ES-I3 (cell line): ENCODE measurements at regions not wholly inside any gene's neighbourhood (a gene's known extent, or its start where the extent isn't known, plus 50 kb on each side); places are given as distances from the start of the nearest gene placed in this dataset.
"Not testable (repeated sequence)": the region's sequence is repeated elsewhere in the genome, so short reads cannot be mapped to it uniquely, and the experiment has no call there.

Experiments used
- H3K36me3 ChIP-seq: 2 replicates; pipeline ENCODE4 v1.6.1; 2013; ENCODE audit warnings: mild to moderate bottlenecking, low read length, control low read depth, moderate library complexity; ENCODE audit not compliant: insufficient read depth
- H3K4me1 ChIP-seq: 2 replicates; pipeline ENCODE4 v1.6.1; 2013; ENCODE audit warnings: mild to moderate bottlenecking, control low read depth, low read length; ENCODE audit not compliant: insufficient read depth
- H3K9ac ChIP-seq: 2 replicates; pipeline ENCODE4 v1.6.1; 2013; ENCODE audit warnings: low read depth, mild to moderate bottlenecking, low read length, moderate library complexity
- H3K9me3 ChIP-seq: 2 replicates; pipeline ENCODE4 v1.6.1; 2013; ENCODE audit warnings: mild to moderate bottlenecking, low read length, moderate library complexity; ENCODE audit not compliant: control insufficient read depth, insufficient read depth

DNA sequence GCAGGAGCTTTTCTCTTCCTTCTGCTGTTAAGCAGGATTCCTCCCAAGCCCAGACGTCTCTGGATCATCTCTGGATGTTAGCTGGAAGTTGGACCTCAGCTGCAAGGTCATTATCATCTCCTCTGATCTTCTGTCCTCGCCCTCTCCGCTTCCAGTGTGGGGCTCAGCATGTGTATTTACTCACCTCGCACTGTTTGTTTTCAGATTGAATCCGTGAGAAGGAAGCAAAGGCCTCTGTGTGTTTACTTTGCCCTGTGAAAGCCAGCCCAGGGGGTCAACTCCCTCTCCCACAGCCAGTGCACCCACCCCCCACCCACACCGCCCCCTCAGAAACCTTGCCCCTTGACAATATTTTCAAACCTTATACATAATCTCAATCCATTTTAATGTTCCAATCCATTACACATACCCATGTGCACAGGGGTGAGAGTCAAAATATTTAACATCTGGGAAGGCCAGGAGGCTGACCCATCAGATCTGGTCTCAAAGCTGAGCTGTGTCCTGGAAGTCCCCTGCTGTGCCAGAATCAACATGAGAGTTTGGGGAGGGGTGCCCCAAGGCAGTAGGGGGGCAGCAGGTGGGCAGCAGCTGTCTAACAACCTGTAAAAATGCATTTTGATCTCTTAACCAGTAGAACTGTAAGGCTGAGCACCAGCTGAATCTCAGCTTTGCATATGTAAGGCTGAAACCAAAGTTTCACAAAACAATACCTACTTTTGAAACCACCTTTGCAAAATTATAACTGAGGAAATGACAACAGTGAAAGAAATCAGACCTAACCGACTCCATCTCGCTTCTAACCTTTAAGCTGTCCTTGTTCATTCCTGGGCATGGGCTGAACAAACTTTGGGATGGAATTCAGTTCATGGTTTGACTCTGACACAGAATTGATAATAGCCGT is 157.9 kb downstream of the ZNF664 start:
- Histone ChIP-seq H3K9ac (no peak overlapping the region), H3K4me1 (peaks cover 12% of the 10 kb centered on the region), H3K9me3 (no peaks in the 10 kb centered on the region), H3K36me3 (no peaks in the 10 kb centered on the region)

DNA sequence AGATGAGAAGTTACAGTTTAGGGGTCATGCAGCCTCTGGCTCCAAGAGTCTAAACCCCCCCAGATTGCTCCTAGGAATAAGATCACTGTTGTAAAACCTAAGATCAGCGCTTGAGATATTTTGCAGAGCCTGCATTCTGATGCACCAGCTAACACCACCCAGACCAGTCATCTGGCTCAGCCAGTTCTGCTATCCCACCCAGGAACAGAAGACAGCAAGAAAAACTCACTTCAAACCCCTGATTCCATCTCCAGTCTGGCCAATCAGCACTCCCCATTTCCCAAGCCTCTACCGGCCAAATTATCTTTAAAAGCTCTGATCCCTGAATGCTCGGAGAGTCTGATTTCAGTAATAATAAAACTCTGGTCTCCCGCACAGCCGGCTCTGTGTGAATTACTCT is 158.6 kb downstream of the ZNF664 start:
- no peaks in the 10 kb centered on the region for H3K36me3 ChIP-seq
- H3K9ac ChIP-seq: no peak overlapping the region
- H3K4me1 ChIP-seq: peaks cover 12% of the 10 kb centered on the region

GRCh38 chr12:124132530-124132929 is 159.5 kb downstream of the ZNF664 start:
- Histone ChIP-seq H3K9ac (no peak overlapping the region), H3K4me1 (peaks cover 12% of the 10 kb centered on the region), H3K36me3 (no peaks in the 10 kb centered on the region), H3K9me3 (peaks cover 7% of the 10 kb centered on the region; the same call in 1 of the 2 replicates)

More for the DNA sequence above, 158.6 kb downstream of the ZNF664 start:
- no peaks in the 10 kb centered on the region for H3K9me3 ChIP-seq

DNA sequence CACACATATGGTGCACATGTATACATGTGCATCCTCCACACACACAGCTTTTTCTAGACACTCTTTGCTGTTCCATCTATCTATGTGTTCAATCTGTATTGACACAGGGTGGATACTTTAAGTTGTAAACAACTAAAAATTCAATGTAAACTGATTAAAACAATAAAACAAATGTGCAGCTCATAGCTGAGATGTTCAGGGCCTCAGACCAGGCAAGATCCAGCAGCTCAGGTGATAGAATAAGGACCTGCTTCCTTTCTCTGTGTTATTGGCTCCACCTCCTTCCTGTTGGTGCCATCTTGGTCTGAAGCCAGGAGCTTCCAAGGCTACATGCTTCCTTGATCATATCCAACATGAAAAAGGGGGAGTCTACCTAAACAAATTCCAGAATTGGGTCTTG is 158.1 kb upstream of the RFLNA start:
- Histone ChIP-seq H3K4me1 (peaks cover 13% of the 10 kb centered on the region), H3K9ac (no peak overlapping the region), H3K9me3 (peaks cover 9% of the 10 kb centered on the region; the same call in 1 of the 2 replicates), H3K36me3 (no peaks in the 10 kb centered on the region)

- peaks cover 23% of the 10 kb centered on the region for H3K9me3 ChIP-seq
- H3K4me1 ChIP-seq: peaks cover 24% of the 10 kb centered on the region
- H3K9ac ChIP-seq: peak overlapping the region; percentile 11; the same call in 1 of the 2 replicates
- H3K36me3 ChIP-seq: no peaks in the 10 kb centered on the region
These were observed 153.9 kb upstream of the RFLNA start for GRCh38 chr12:124140944-124141486.

GRCh38 chr12:124141611-124142010 is 153.3 kb upstream of the RFLNA start:
- H3K9ac ChIP-seq: peak overlapping the region; percentile 11
- H3K4me1 ChIP-seq: peaks cover 24% of the 10 kb centered on the region
- H3K9me3 ChIP-seq: peaks cover 23% of the 10 kb centered on the region
- H3K36me3 ChIP-seq: not testable (repeated sequence)

- H3K4me1 ChIP-seq: peaks cover 26% of the 10 kb centered on the region
- H3K9me3 ChIP-seq: peaks cover 21% of the 10 kb centered on the region
- no peaks in the 10 kb centered on the region for H3K36me3 ChIP-seq
- H3K9ac ChIP-seq: no peak overlapping the region
These were observed 152.4 kb upstream of the RFLNA start for GRCh38 chr12:124142395-124143035.

- Histone ChIP-seq H3K9ac (no peak overlapping the region), H3K36me3 (no peaks in the 10 kb centered on the region), H3K9me3 (peaks cover 19% of the 10 kb centered on the region), H3K4me1 (peaks cover 30% of the 10 kb centered on the region)
These were observed 151.2 kb upstream of the RFLNA start for GRCh38 chr12:124143726-124144125.

DNA sequence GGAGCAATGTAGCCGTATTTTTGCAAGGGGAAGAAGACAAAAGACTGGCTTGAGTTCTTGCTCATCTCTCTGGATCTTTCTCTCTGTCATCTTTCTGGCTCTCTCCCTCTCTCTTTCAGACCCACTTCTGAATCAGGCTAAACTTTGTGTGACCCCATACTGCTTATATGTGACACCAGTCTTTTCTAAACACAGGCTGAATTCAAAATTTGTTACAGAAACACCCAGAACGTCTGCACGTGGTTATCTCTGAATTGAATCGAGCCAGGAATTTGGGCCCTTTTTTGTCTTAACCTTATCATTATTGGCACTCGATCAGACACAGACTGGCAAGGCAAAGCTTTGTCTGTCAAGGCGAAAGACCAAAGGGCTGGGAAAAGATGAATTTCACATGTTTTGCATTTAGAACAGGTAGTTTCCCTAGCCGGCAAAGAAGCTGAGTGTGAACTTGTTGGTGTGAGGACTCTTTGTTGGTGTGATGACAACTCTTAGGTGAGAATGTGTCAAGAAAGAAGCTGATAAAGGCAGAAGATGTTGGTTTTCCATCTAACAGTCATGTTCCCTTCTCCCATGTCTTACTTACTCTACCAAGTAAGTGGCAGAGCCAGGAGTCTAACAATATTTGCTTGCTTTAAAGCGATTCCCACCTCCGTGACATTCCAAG is 150.2 kb upstream of the RFLNA start:
- Histone ChIP-seq H3K36me3 (no peaks in the 10 kb centered on the region), H3K4me1 (peaks cover 30% of the 10 kb centered on the region), H3K9ac (no peak overlapping the region), H3K9me3 (peaks cover 19% of the 10 kb centered on the region)

GRCh38 chr12:124147027-124147426 is 147.9 kb upstream of the RFLNA start:
- H3K4me1 ChIP-seq: peaks cover 15% of the 10 kb centered on the region
- H3K9me3 ChIP-seq: peaks cover 17% of the 10 kb centered on the region
- no peaks in the 10 kb centered on the region for H3K36me3 ChIP-seq
- H3K9ac ChIP-seq: no peak overlapping the region

DNA sequence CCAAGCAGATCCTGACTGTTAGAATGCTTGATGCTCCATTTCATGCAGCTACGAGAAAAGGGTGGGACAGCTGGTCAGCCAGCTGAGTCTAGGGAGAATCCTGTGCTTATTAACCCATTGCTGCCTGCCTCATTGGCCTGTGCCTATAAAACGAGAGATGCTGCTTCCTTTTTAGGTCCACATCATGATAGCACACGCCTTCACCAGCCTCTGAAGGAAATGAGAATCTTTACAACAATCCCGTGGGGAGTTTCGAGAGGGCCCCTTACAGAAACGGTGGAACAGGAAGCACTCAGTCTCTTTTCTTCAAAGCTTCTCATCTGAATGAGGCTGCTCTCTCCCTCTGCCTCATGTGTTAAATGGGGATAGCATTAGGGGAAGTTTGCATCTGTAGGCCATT is 147.3 kb upstream of the RFLNA start:
- H3K4me1 ChIP-seq: peaks cover 15% of the 10 kb centered on the region
- no peaks in the 10 kb centered on the region for H3K36me3 ChIP-seq
- no peak overlapping the region; the same call in 1 of the 2 replicates for H3K9ac ChIP-seq
- peaks cover 11% of the 10 kb centered on the region for H3K9me3 ChIP-seq

DNA sequence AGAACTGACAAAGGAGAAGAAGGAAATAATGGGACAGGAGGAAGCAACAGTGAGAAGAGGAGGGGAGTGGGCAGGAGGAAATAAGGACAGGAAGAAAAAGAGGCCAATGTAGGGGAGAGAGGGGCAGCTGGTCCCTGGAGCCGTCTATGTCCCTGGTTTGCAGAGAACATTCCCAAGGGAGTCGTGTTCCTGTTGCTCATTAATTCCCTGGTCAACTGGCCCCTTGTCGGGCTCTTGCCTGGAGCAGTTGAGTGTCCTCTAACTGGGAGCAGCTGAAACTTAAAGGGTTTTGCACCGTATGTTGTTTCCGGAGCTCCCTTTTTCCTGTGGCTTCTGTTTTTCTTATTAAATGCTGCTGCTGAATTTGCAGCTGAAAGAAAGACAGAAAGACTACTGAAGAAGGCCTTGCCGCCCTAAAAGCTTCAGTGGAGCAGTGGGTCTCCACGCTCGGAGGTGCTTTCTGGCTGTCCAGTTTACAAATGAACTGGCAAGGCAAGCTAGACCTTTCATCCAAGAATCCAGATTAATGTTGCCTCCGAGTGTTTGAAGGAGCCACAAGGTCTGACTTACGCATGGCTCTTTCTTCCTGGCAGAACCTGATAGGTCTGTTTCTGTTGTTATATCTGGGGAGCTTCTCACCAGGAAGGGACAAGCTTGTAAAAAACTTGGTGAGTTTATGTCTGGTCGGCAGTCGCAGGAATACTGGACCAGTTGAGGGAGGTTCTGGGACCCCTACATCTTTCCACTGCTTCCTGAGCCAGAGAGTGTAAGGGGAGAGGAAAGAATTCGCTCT is 146.2 kb upstream of the RFLNA start:
- no peak overlapping the region for H3K9ac ChIP-seq
- H3K9me3 ChIP-seq: peaks cover 5% of the 10 kb centered on the region; the same call in 1 of the 2 replicates
- H3K4me1 ChIP-seq: peaks cover 6% of the 10 kb centered on the region; the same call in 1 of the 2 replicates
- no peaks in the 10 kb centered on the region; the same call in 1 of the 2 replicates for H3K36me3 ChIP-seq

- H3K9ac ChIP-seq: no peak overlapping the region
These were observed 145.6 kb upstream of the RFLNA start for GRCh38 chr12:124149287-124149686.

More at GRCh38 chr12:124149287-124149686, 145.6 kb upstream of the RFLNA start:
- no peaks in the 10 kb centered on the region; the same call in 1 of the 2 replicates for H3K36me3 ChIP-seq
- peaks cover 6% of the 10 kb centered on the region; the same call in 1 of the 2 replicates for H3K4me1 ChIP-seq
- H3K9me3 ChIP-seq: peaks cover 5% of the 10 kb centered on the region; the same call in 1 of the 2 replicates
